Activated CD4-positive, alpha-beta T cell treated with anti-CD3 and anti-CD28 coated beads for 24 hours (primary cell): ENCODE measurements at regions not wholly inside any gene's neighbourhood (a gene's known extent, or its start where the extent isn't known, plus 50 kb on each side); places are given as distances from the start of the nearest gene placed in this dataset.
"Not testable (repeated sequence)": the region's sequence is repeated elsewhere in the genome, so short reads cannot be mapped to it uniquely, and the experiment has no call there.

Source experiments
- DNase-seq, 2 donors: peaks; one replicate each; pipeline ENCODE4 v3.0.0-alpha.2; 2020; ENCODE audit warnings: low read depth in 2 of 2

- no peak for DNase-seq
Measured at GRCh38 chr5:116747881-116748280, 173.3 kb upstream of the SEMA6A start.

GRCh38 chr5:116746668-116747067 lies 172.0 kb upstream of the SEMA6A start:
- no peak for DNase-seq

- no peak for DNase-seq
Measured at GRCh38 chr5:116740771-116741170, 166.1 kb upstream of the SEMA6A start.

DNA sequence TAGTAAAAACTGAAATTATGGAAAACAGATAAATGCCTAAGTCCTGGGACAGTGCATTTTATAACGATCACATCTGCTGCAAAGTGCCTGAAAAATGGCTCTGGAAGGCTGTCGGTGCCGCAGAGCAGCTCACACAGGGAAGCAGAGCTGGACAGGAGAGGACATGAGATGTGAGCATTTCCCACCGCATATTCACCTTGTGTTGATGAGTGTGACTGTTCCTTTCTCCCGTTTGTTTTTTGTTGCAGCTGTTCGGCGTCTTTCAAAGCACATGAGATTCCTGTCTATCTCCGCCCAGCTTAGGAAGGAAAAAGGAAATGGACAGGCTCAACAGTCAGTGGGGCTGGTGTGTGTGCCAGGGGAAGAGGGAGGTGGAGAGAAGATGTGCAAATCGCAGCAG lies 164.9 kb upstream of the SEMA6A start:
- no peak for DNase-seq

GRCh38 chr5:116738615-116739261 lies 164.1 kb upstream of the SEMA6A start:
- DNase-seq, result no peak

GRCh38 chr5:116738239-116738614 lies 163.6 kb upstream of the SEMA6A start:
- DNase-seq, result no peak

DNA sequence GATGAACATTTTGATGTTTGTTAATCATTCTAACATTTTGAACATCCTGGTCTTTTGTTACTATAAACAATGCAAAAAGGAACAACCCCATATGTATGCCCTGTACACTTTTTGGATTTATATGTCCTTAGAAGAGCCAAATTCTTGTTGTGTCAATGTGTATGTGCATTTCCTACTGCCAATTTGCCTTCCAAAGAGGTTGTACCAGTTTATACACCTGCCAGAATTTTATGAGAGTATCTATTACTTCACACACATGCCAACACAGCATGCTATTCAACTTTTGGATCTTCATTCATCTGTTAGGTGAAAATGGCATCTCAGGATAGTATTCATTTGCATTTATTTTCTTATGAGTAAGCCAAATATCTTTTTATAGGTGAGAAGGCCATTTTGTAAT lies 162.0 kb upstream of the SEMA6A start:
- no peak for DNase-seq

DNA sequence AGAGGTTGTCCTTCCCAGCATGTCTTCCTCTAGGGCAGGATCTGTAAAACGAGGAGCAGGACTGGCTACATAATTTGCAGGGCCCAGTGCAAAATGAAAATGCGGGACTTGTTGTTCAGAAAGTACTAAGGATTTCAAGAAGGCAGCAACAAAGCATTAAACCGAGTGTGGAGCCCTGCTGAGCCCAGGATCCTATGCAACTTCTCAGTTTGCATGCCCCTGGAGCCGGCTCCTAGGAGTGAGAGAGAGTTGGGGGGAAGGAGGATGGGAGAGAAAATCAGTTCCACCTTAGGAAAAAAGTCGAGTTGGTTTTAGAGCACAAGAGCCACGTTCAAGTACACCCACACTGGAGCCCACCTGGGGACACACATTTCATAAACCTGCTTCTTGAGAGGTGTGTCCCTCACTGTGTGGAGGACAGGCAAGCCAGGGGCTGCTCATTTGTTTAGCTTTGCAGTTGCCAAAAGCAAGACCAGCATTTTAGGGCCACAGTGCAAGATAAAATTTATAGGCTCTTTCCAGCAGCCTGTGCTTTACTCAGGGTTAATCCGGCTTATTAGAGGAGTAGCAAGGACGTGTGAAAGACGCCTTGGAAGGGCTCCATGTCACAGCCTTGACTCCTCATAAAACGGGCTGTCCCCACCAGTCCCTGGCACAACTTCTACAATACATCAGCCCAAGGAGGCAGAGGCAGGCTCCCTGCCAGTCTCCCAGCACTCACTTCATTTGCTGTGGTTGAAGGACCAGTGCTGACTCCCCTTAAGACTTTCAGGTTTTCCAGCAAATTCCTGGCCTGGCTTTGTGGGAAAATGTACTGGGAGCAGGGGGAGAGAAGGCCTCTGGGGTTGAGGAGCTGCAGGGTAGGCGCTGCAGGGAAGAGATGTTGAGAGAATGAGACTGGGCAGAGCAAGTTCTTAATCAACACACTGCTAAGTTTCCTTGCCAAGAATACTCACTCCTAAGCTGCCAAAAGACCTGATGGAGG lies 159.7 kb upstream of the SEMA6A start:
- no peak for DNase-seq

DNA sequence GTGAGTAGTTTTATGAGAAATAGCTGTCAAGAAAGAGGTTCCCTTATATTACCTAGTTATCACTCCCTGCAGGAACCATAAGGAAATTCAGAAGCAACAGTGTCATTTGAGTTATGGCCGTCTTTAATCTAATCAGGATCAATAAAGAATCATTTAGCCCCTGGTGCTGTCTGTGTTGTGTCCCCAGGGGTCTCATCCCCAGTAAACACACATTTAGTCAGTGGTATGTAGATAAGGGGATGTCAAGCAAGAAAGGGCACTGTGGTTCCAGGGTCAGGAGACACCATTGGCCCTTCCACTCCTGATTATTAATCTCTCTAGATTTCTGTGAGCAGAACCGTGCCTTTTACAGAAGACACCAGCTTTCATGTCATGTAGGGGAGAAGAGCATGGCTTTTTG lies 158.0 kb upstream of the SEMA6A start:
- DNase-seq, result no peak

- no peak for DNase-seq
Measured at GRCh38 chr5:116731432-116731831, 156.8 kb upstream of the SEMA6A start.

- DNase-seq, result no peak
Measured at GRCh38 chr5:116730706-116731105, 156.1 kb upstream of the SEMA6A start.

- DNase-seq, result no peak
Measured at GRCh38 chr5:116730185-116730584, 155.6 kb upstream of the SEMA6A start.

DNA sequence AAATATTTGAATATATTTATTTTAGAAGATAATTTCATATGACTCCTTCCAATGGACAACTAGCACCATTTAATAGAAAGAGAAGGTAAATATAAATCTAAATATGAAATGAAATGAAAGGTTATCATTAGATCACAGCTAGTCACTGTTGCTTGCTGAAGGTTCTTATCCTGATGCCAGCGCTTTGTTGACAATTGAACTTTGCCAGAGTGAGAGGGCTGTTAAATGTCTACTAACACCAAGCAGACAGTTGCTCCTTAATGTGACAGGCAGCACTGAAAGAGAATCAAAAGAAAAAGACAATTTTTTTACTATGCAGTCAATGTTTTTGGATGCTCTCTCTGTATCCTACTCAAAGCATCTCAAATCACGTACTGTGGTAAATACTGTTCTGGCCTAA lies 152.6 kb upstream of the SEMA6A start:
- no peak for DNase-seq

GRCh38 chr5:116726180-116726579 lies 151.6 kb upstream of the SEMA6A start:
- DNase-seq, result not testable (repeated sequence)

DNA sequence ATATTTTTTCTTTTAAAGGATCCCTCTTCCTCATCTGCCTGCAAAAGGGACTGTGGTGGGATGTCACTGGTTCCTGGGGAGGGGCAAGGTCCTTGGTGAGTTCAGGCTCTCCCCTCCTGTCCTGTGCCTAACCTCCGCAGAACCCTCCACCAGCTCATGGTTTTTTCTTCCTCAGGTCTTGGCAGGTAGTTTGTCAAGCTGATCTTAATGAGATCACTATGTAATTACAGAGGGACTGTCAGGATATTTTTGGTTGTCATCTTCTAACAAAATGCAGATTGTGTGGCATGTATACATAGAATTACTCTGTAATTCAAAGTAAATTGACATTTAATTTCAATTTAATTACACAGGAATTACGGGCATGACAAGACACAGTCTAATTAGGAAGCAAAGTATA lies 150.3 kb upstream of the SEMA6A start:
- no peak for DNase-seq

- no peak for DNase-seq
Measured at GRCh38 chr5:116722651-116723050, 148.0 kb upstream of the SEMA6A start.

DNA sequence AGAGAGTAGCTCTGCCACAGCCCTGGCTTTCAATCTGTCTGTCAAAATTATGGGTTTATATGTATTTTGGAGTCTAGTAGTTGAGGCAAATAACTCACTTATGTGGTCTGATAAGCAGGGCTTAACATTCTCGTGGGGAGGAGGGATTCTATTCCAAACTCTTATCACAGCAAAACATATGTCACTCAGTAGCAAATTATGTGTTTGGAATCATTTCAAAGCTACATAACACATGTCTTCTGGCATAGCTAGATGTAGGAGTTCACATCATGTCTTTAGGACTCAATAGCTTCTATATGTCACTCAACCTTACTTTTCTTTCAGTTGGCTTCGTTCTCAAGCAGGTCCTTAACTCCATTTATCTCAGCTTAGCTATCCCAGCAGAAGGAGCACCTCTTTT lies 144.5 kb upstream of the SEMA6A start:
- no peak for DNase-seq

- no peak for DNase-seq
Measured at GRCh38 chr5:116718317-116718716, 143.7 kb upstream of the SEMA6A start.

DNA sequence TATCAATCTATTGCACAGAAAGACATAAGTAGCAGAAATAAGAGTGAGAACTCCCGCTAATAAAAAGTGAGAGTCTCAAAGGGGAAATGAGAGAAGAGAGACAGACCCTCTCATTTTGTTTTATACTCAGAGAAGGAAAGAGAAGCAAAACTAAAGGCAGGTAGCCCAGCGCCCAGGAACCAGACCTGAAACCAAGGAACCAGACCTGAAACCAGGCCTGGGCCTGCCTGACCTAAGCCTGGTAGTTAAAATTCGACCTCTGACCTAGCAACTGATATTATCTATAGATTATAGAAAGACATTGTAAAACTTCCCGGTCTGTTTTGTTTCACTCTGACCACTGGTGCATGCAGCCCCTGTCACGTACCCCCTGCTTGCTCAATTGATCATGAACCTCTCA lies 134.5 kb upstream of the SEMA6A start:
- no peak for DNase-seq

GRCh38 chr5:116705121-116705519 lies 130.5 kb upstream of the SEMA6A start:
- DNase-seq, result not testable (repeated sequence)

- DNase-seq, result no peak
Measured at GRCh38 chr5:116703941-116704340, 129.3 kb upstream of the SEMA6A start.

GRCh38 chr5:116703328-116703727 lies 128.7 kb upstream of the SEMA6A start:
- DNase-seq, result no peak

GRCh38 chr5:116702776-116703175 lies 128.2 kb upstream of the SEMA6A start:
- no peak for DNase-seq
